NCI-H82 treated with DMSO at 0.1 percent for 48 hours (cell line): ENCODE measurements at regions not wholly inside any gene's neighbourhood (a gene's known extent, or its start where the extent isn't known, plus 50 kb on each side); places are given as distances from the start of the nearest gene placed in this dataset.

Source experiments
- DNase-seq: peaks from one replicate; lab custom pipeline; 2025; ENCODE audit not compliant: unreplicated experiment; lab: John Stamatoyannopoulos, UW

GRCh38 chr13:109379930-109380329, 406.5 kb downstream of the IRS2 start:
- no peak for DNase-seq

- DNase-seq, result no peak
Measured at GRCh38 chr13:109376936-109377335, 409.4 kb downstream of the IRS2 start.

- DNase-seq, result no peak
Measured at GRCh38 chr13:109374609-109375200, 411.7 kb downstream of the IRS2 start.

GRCh38 chr13:109372666-109373065, 413.7 kb downstream of the IRS2 start:
- no peak for DNase-seq

- no peak for DNase-seq
Measured at GRCh38 chr13:109371066-109371465, 415.3 kb downstream of the IRS2 start.

- DNase-seq, result no peak
Measured at GRCh38 chr13:109370496-109370895, 415.9 kb downstream of the IRS2 start.

GRCh38 chr13:109369353-109370052, 416.9 kb downstream of the IRS2 start:
- no peak for DNase-seq

- DNase-seq, result no peak
Measured at GRCh38 chr13:109368230-109368629, 418.2 kb downstream of the IRS2 start.

- no peak for DNase-seq
Measured at GRCh38 chr13:109366525-109366924, 419.9 kb downstream of the IRS2 start.

GRCh38 chr13:109363431-109363830, 423.0 kb downstream of the IRS2 start:
- no peak for DNase-seq

- DNase-seq, result no peak
Measured at GRCh38 chr13:109362616-109363015, 423.8 kb downstream of the IRS2 start.

GRCh38 chr13:109361562-109362289, 424.7 kb downstream of the IRS2 start:
- no peak for DNase-seq

- no peak for DNase-seq
Measured at GRCh38 chr13:109357751-109358471, 428.5 kb downstream of the IRS2 start.

- no peak for DNase-seq
Measured at GRCh38 chr13:109355875-109356434, 430.4 kb downstream of the IRS2 start.

- DNase-seq, result no peak
Measured at GRCh38 chr13:109355166-109355565, 431.2 kb downstream of the IRS2 start.

GRCh38 chr13:109351236-109351635, 435.1 kb downstream of the IRS2 start:
- DNase-seq, result no peak

GRCh38 chr13:109348519-109349258, 437.7 kb downstream of the IRS2 start:
- DNase-seq, result no peak

GRCh38 chr13:109346060-109346459, 440.3 kb downstream of the IRS2 start:
- no peak for DNase-seq

- DNase-seq, result no peak
Measured at GRCh38 chr13:109345433-109345941, 440.9 kb downstream of the IRS2 start.

- DNase-seq, result no peak
Measured at GRCh38 chr13:109344552-109345157, 441.7 kb downstream of the IRS2 start.
